IMR-90 (cell line): ENCODE measurements at regions not wholly inside any gene's neighbourhood (a gene's known extent, or its start where the extent isn't known, plus 50 kb on each side); places are given as distances from the start of the nearest gene placed in this dataset.

Experiments
- FOS ChIP-seq: fragments of 150-350 bp; IDR thresholded peaks from 2 replicates; pipeline ENCODE4 v1.6.1; 2016; ENCODE audit warnings: low read depth, low read length
- RFX5 ChIP-seq: IDR thresholded peaks from 2 replicates; pipeline ENCODE4 v1.8.0; 2012; ENCODE audit warnings: low read depth, mild to moderate bottlenecking, low read length, moderate library complexity

GRCh38 chr12:91877022-91877421 is 268.6 kb downstream of the BTG1 start:
- TF ChIP-seq RFX5 (no peak), FOS (no peak)
